BLaER1 treated with 17β-estradiol and CSF1 and Interleukin-3, amounts not matched to agents 10 nM and 100 nM (cell line): ENCODE measurements at regions not wholly inside any gene's neighbourhood (a gene's known extent, or its start where the extent isn't known, plus 50 kb on each side); places are given as distances from the start of the nearest gene placed in this dataset.

Experiments used
- H3K27ac ChIP-seq, 11 experiments: shearing (Covaris generic); formaldehyde crosslinking; 2 replicates each; pipeline ENCODE4 v1.8.1; 2022
- H3K27me3 ChIP-seq, 11 experiments: shearing (Covaris generic); formaldehyde crosslinking; 2 replicates each; pipeline ENCODE4 v1.8.1; 2022
- H3K36me3 ChIP-seq, 11 experiments: shearing (Covaris generic); formaldehyde crosslinking; 2 replicates each; pipeline ENCODE4 v1.8.1; 2022
- H3K4me1 ChIP-seq, 10 experiments: shearing (Covaris generic); formaldehyde crosslinking; 2 replicates each; pipeline ENCODE4 v1.8.1; 2022
- H3K4me2 ChIP-seq, 11 experiments: shearing (Covaris generic); formaldehyde crosslinking; 2 replicates each; pipeline ENCODE4 v1.8.1; 2022
- H3K4me3 ChIP-seq, 10 experiments: shearing (Covaris generic); formaldehyde crosslinking; 2 replicates each; pipeline ENCODE4 v1.8.1; 2022
- H3K9ac ChIP-seq, 11 experiments: shearing (Covaris generic); formaldehyde crosslinking; 2 replicates each; pipeline ENCODE4 v1.8.1; 2022
- H3K9me3 ChIP-seq, 11 experiments: shearing (Covaris generic); formaldehyde crosslinking; replicated peaks in 1 of 11; 2 replicates each; pipeline ENCODE4 v1.8.1; 2022
- H4K20me1 ChIP-seq, 11 experiments: shearing (Covaris generic); formaldehyde crosslinking; 2 replicates each; pipeline ENCODE4 v1.8.1; 2022
- Cebpa-rat ChIP-seq, 11 experiments: shearing (Covaris generic); IDR thresholded peaks; 2 replicates each; pipeline ENCODE4 v1.8.1; 2022

- Histone ChIP-seq H3K36me3 (no peaks in the 10 kb centered on the region), H3K4me3 (no peak overlapping the region), H3K9me3 (peaks cover 12 to 22% (median 16%) of the 10 kb centered on the region in 11 experiments), H3K27ac (no peak overlapping the region), H3K9ac (no peak overlapping the region), H3K4me2 (no peak overlapping the region), H3K4me1 (no peaks in the 10 kb centered on the region), H3K27me3 (no peaks in the 10 kb centered on the region), H4K20me1 (no peaks in the 10 kb centered on the region)
- TF ChIP-seq Cebpa-rat (IDR thresholded peaks at IDR 0.05) = no peak
Observed at GRCh38 chr18:1861473-1861872, 709.8 kb downstream of the METTL4 start.

GRCh38 chr18:1865869-1866268, 705.4 kb downstream of the METTL4 start:
- Histone ChIP-seq H3K27me3 (no peaks in the 10 kb centered on the region), H3K9ac (no peak overlapping the region), H3K4me1 (no peaks in the 10 kb centered on the region), H3K36me3 (no peaks in the 10 kb centered on the region), H3K27ac (no peak overlapping the region), H4K20me1 (no peaks in the 10 kb centered on the region), H3K9me3 (peaks cover 12 to 22% (median 16%) of the 10 kb centered on the region in 11 experiments), H3K4me3 (no peak overlapping the region), H3K4me2 (no peak overlapping the region)
- no peak for TF ChIP-seq Cebpa-rat (IDR thresholded peaks at IDR 0.05)

DNA sequence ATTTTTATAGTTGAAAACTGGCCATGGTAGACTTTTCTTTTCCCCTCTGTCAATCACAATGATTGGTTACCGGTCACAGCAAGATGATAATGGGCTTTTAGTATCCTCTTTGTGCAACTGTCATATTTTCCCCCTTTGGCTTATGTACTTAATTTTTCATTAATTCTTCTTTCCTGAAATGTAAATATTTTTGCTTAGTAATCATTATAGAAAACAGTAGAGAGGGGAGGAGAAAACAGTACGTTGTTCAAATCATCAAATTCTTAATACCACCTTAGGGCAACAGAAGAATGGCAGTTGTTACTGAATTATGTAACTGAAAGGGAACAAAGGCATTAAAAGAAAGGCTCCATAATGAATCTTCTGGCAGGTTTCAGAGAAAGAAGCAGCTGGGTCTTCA, 699.0 kb downstream of the METTL4 start:
- H3K9ac ChIP-seq = no peak overlapping the region
- H3K36me3 ChIP-seq = no peaks in the 10 kb centered on the region
- no peak for TF ChIP-seq Cebpa-rat (IDR thresholded peaks at IDR 0.05)
- H3K4me1 ChIP-seq = no peaks in the 10 kb centered on the region
- H3K4me3 ChIP-seq = no peak overlapping the region
- no peaks in the 10 kb centered on the region for H4K20me1 ChIP-seq
- no peaks in the 10 kb centered on the region for H3K27me3 ChIP-seq
- no peaks in the 10 kb centered on the region for H3K9me3 ChIP-seq
- no peak overlapping the region for H3K4me2 ChIP-seq
- H3K27ac ChIP-seq = no peak overlapping the region

- Histone ChIP-seq H3K4me1 (no peaks in the 10 kb centered on the region), H3K27ac (no peak overlapping the region), H4K20me1 (no peaks in the 10 kb centered on the region), H3K9ac (no peak overlapping the region), H3K9me3 (no peaks in the 10 kb centered on the region), H3K27me3 (no peaks in the 10 kb centered on the region), H3K36me3 (no peaks in the 10 kb centered on the region), H3K4me2 (no peak overlapping the region), H3K4me3 (no peak overlapping the region)
- TF ChIP-seq Cebpa-rat (IDR thresholded peaks at IDR 0.05) = no peak
Observed at GRCh38 chr18:1875219-1875618, 696.1 kb downstream of the METTL4 start.

DNA sequence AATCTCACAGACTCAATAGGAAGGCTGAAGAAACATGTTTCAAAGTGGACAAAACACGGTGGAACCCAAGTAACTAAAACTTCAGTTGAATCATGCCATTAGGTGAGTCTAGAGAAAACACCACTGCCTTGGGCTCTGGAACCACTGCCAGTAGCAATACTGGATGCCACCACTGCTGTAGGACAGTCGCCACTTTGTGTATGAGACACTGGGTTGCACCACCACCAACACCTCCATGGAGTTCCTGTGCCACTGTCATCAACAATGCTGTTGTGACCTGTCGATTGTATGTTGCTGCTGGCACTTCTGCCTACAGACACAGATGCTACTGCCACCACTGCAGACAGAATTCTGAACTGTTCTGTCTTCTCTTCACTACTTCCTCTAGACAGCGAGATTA, 686.7 kb downstream of the METTL4 start:
- H3K9me3 ChIP-seq = peaks cover 0 to 4% (median 0%) of the 10 kb centered on the region in 11 experiments; a peak in 2 of 22 replicates
- no peak overlapping the region for H3K4me3 ChIP-seq
- TF ChIP-seq Cebpa-rat (IDR thresholded peaks at IDR 0.05) = no peak
- no peaks in the 10 kb centered on the region for H3K4me1 ChIP-seq
- H3K27ac ChIP-seq = no peak overlapping the region
- no peak overlapping the region for H3K9ac ChIP-seq
- H4K20me1 ChIP-seq = no peaks in the 10 kb centered on the region
- no peaks in the 10 kb centered on the region for H3K36me3 ChIP-seq
- H3K27me3 ChIP-seq = no peaks in the 10 kb centered on the region
- H3K4me2 ChIP-seq = no peak overlapping the region

DNA sequence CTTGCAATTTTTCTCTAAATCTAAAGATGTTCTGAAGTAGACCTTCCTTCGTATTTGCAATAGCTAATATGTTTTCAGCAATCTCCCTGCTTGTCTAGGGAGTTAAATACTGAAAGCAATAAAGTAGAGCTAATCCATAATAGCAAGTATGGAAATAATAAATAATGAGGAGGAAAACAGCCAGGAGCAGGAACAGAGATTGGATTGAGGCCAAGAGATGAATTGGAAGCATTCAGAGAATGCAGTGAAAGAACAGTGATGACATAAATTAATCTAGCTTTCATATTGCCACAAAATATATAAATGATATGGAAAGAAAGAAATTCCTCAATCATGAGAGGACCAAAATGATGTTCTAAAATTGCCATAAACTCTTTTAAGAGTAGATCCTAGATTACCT, 679.7 kb downstream of the METTL4 start:
- Histone ChIP-seq H3K27ac (no peak overlapping the region), H4K20me1 (no peaks in the 10 kb centered on the region), H3K27me3 (no peaks in the 10 kb centered on the region), H3K4me3 (no peak overlapping the region), H3K9me3 (no peaks in the 10 kb centered on the region), H3K4me2 (no peak overlapping the region), H3K36me3 (no peaks in the 10 kb centered on the region), H3K9ac (no peak overlapping the region), H3K4me1 (no peaks in the 10 kb centered on the region)
- TF ChIP-seq Cebpa-rat (IDR thresholded peaks at IDR 0.05) = no peak

GRCh38 chr18:1892191-1892590, 679.1 kb downstream of the METTL4 start:
- no peak overlapping the region for H3K27ac ChIP-seq
- no peaks in the 10 kb centered on the region for H3K4me1 ChIP-seq
- H3K36me3 ChIP-seq = no peaks in the 10 kb centered on the region
- no peak overlapping the region for H3K9ac ChIP-seq
- H3K4me3 ChIP-seq = no peak overlapping the region
- no peak overlapping the region for H3K4me2 ChIP-seq
- H3K9me3 ChIP-seq = no peaks in the 10 kb centered on the region
- TF ChIP-seq Cebpa-rat (IDR thresholded peaks at IDR 0.05) = no peak
- no peaks in the 10 kb centered on the region for H4K20me1 ChIP-seq
- H3K27me3 ChIP-seq = no peaks in the 10 kb centered on the region

DNA sequence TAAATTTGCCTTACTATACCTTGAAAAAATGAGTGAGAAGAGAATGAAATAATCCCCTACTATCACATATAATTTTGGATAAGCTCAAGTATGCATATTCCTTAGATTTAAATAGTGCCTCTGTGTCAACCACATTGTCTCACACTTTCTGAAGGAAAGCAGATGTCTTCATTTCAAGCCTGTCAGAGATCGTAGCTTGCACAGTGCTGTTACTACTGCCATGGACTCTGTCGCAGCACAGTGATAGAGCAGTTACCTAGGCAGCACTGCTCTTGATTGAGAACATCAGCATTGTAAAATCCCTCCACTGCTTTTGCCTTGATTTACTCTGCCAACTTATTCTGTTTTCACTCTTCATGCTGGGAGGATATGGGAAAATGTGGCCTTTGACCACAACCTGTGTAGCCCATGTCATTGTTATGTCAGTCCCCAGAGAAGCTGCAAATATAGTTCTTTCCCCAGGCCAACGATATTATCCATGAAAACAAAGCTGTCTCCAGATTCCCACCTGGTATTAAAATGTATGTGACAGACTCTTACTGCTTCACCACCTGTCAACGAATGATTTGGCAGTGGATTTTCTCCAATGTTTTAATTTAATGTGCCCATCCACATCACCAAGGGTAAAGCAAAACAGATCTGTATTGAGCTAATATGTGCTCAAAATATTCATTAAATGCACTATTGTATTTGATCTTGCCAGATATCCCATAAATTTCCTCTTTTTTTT, 675.7 kb downstream of the METTL4 start:
- TF ChIP-seq Cebpa-rat (IDR thresholded peaks at IDR 0.05) = no peak
- Histone ChIP-seq H3K27me3 (no peaks in the 10 kb centered on the region), H3K4me3 (no peak overlapping the region), H3K9ac (no peak overlapping the region), H3K27ac (no peak overlapping the region), H3K4me1 (no peaks in the 10 kb centered on the region), H4K20me1 (no peaks in the 10 kb centered on the region), H3K36me3 (no peaks in the 10 kb centered on the region), H3K9me3 (no peaks in the 10 kb centered on the region), H3K4me2 (no peak overlapping the region)

DNA sequence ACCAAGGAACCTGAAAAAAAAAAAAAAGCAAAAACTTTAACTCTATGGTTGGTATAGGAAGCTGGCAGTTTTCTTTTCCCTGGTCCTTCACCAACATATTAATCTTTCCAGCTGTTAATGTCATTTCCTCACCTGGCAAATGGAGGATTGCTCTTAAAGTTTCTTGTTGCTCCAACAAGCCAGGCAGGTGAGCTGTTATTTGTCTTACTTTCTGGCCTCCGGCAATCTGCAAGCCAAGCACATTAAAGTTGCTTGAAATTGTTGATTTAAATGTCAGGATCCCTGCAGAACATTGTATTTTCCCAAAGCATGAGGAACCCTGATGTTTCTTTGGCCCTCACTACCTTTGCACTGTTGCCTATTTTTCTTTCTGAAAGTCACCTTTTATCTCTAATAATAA, 664.9 kb downstream of the METTL4 start:
- no peaks in the 10 kb centered on the region for H4K20me1 ChIP-seq
- H3K9ac ChIP-seq = no peak overlapping the region
- H3K27ac ChIP-seq = no peak overlapping the region
- H3K9me3 ChIP-seq = peaks cover 8 to 20% (median 11%) of the 10 kb centered on the region in 11 experiments
- TF ChIP-seq Cebpa-rat (IDR thresholded peaks at IDR 0.05) = no peak
- H3K27me3 ChIP-seq = no peaks in the 10 kb centered on the region
- H3K4me3 ChIP-seq = no peak overlapping the region
- no peak overlapping the region for H3K4me2 ChIP-seq
- H3K36me3 ChIP-seq = peaks cover 0 to 3% (median 0%) of the 10 kb centered on the region in 11 experiments; a peak in 1 of 22 replicates
- no peaks in the 10 kb centered on the region for H3K4me1 ChIP-seq

- Histone ChIP-seq H3K4me2 (no peak overlapping the region), H3K4me3 (no peak overlapping the region)
Observed at GRCh38 chr18:1907470-1908206, 663.7 kb downstream of the METTL4 start.

More at GRCh38 chr18:1907470-1908206, 663.7 kb downstream of the METTL4 start:
- Histone ChIP-seq H3K27me3 (no peaks in the 10 kb centered on the region), H3K9me3 (peaks cover 8 to 19% (median 14%) of the 10 kb centered on the region in 11 experiments), H3K4me1 (no peaks in the 10 kb centered on the region), H3K9ac (no peak overlapping the region), H4K20me1 (no peaks in the 10 kb centered on the region), H3K36me3 (peaks cover 0 to 3% (median 0%) of the 10 kb centered on the region in 11 experiments; a peak in 1 of 22 replicates), H3K27ac (no peak overlapping the region)
- TF ChIP-seq Cebpa-rat (IDR thresholded peaks at IDR 0.05) = no peak
